ENCODE measurements at regions not wholly inside any gene's neighbourhood (a gene's known extent, or its start where the extent isn't known, plus 50 kb on each side); places are given as distances from the start of the nearest gene placed in this dataset.

DNA sequence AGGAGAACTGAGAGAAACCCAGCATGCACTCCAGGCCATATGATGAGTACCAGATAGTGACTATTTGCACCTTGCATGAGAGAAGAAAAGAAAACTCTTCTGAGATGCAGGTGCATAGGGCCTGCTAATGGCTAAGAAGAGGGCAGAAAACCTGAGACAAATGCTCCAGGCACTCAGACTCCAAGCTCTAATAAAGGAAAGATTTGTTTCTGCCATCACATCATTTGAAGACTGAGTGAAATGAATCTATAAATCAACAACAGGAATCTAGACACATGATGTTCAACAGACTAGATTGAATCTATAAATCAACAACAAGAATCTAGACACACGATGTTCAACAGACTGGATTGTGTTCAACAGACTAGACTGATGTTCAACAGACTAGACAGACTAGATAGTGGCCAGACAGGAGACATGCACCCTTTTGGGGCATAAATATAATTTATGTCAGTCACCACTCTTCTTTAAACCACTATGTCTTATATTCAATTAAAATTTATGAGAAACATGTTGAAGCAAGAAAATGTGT lies 482.7 kb upstream of the UBE2E3 start:
- Histone ChIP-seq H3K9me3 (no peaks in the 10 kb centered on the region), H3K36me3 (replicated peaks in 1 of 2; ENCODE audit: insufficient read depth in 1 of 2, low read depth in 2 of 2) (no peaks in the 10 kb centered on the region), H3K4me1 (no peaks in the 10 kb centered on the region), H3K4me3 (no peak overlapping the region), H3K27me3 (no peaks in the 10 kb centered on the region), H3K27ac (no peak overlapping the region)
- intact Hi-C loops (cut with DNase I) = no loop called here
- ATAC-seq (no peak), DNase-seq (no peak)
- 48 to 58% methylated on average over 1 of the region's 1 CpG for WGBS, 2 donors
- TF ChIP-seq, protein P1, sequence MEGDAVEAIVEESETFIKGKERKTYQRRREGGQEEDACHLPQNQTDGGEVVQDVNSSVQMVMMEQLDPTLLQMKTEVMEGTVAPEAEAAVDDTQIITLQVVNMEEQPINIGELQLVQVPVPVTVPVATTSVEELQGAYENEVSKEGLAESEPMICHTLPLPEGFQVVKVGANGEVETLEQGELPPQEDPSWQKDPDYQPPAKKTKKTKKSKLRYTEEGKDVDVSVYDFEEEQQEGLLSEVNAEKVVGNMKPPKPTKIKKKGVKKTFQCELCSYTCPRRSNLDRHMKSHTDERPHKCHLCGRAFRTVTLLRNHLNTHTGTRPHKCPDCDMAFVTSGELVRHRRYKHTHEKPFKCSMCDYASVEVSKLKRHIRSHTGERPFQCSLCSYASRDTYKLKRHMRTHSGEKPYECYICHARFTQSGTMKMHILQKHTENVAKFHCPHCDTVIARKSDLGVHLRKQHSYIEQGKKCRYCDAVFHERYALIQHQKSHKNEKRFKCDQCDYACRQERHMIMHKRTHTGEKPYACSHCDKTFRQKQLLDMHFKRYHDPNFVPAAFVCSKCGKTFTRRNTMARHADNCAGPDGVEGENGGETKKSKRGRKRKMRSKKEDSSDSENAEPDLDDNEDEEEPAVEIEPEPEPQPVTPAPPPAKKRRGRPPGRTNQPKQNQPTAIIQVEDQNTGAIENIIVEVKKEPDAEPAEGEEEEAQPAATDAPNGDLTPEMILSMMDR (IDR thresholded peaks at IDR 0.05) = no peak
- no peak for TF ChIP-seq POLR2A (IDR thresholded peaks at IDR 0.05)

DNA sequence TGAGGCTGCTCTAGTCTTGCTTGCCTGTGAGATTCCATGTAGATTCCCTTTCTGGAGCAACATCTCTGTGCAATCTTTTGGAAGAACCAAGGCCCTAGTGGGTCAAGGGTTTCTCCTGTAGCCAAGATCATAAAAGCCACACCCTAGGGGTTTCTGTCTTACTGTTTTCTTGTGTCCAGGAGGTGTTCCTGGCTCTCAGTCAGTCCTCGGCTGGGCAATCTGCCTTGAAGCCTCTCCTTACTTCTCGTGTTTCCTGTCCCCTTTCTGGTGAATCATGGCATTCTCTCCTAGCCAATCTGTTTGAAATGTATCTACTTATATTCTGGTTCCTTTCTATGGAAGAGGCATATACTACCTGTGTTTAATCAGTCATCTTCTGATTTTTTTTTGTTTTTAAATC lies 484.8 kb upstream of the UBE2E3 start:
- Histone ChIP-seq H3K27ac (no peak overlapping the region), H3K9me3 (no peaks in the 10 kb centered on the region), H3K4me3 (no peak overlapping the region), H3K4me1 (no peaks in the 10 kb centered on the region), H3K27me3 (no peaks in the 10 kb centered on the region), H3K36me3 (replicated peaks in 1 of 2; ENCODE audit: insufficient read depth in 1 of 2, low read depth in 2 of 2) (no peaks in the 10 kb centered on the region)
- intact Hi-C loops (cut with DNase I) = no loop called here
- WGBS, 2 donors = 60 to 66% methylated on average over 2 of the region's 2 CpGs
- DNase-seq (no peak), ATAC-seq (no peak)
- TF ChIP-seq, protein P1 (IDR thresholded peaks at IDR 0.05) = no peak
- no peak for TF ChIP-seq POLR2A (IDR thresholded peaks at IDR 0.05)

DNA sequence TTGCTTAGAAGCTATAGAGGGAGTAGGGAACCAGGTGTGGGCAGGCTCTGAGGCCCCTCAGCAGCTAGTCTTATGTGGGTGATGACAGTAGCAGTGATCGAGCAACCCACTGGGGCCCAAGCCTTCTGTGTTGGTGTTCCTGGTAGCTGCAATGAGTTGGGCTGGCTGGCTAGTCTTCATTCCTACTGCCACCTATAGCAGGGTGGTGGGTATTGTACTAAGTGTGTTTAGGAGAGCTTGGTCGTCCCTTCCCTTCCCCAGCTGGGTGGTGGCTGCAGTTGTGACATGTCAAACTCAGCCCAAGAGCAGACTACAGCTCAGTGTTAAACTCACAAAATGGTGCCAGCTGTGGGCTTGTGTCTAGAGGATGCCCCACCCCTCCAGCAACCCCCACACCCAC lies 486.1 kb upstream of the UBE2E3 start:
- H3K4me3 ChIP-seq = no peak overlapping the region
- H3K9me3 ChIP-seq = no peaks in the 10 kb centered on the region
- no peaks in the 10 kb centered on the region for H3K27me3 ChIP-seq
- no peak overlapping the region for H3K27ac ChIP-seq
- no peaks in the 10 kb centered on the region for H3K4me1 ChIP-seq
- WGBS, 2 donors = 58 to 79% methylated on average over 2 of the region's 2 CpGs
- intact Hi-C loops (cut with DNase I) = no loop called here
- DNase-seq (no peak), ATAC-seq (no peak)
- no peaks in the 10 kb centered on the region for H3K36me3 ChIP-seq (replicated peaks in 1 of 2; ENCODE audit: insufficient read depth in 1 of 2, low read depth in 2 of 2)
- TF ChIP-seq, protein P1 (IDR thresholded peaks at IDR 0.05) = no peak
- no peak for TF ChIP-seq POLR2A (IDR thresholded peaks at IDR 0.05)

DNA sequence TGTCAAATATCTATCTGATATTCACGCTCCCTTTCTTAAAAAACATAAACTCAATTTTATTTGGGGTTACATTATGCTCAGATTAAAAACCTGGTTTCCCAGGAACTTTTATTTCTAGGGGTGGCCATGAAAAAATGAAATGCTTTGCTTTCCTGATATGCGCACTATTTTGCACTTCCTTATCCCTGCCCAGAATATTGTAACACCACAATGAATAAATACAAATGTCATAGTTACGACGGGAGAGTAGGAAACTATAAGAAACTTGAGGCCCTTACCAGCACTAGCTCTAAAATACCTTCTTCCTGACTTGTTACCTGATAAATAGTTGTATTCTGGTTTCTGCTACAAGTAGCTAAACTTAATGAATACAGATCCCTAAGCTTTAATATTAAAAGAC lies 475.6 kb upstream of the CWC22 start:
- H3K36me3 ChIP-seq (replicated peaks in 1 of 2; ENCODE audit: insufficient read depth in 1 of 2, low read depth in 2 of 2) = no peaks in the 10 kb centered on the region
- H3K4me1 ChIP-seq = no peaks in the 10 kb centered on the region
- no peaks in the 10 kb centered on the region for H3K9me3 ChIP-seq
- TF ChIP-seq POLR2A (IDR thresholded peaks at IDR 0.05) = no peak
- H3K4me3 ChIP-seq = no peak overlapping the region
- intact Hi-C loops (cut with DNase I) = no loop called here
- no peaks in the 10 kb centered on the region for H3K27me3 ChIP-seq
- DNase-seq (no peak), ATAC-seq (no peak)
- whole genome bisulfite sequencing, 2 donors = 77 to 80% methylated on average over 4 of the region's 4 CpGs
- no peak overlapping the region for H3K27ac ChIP-seq

DNA sequence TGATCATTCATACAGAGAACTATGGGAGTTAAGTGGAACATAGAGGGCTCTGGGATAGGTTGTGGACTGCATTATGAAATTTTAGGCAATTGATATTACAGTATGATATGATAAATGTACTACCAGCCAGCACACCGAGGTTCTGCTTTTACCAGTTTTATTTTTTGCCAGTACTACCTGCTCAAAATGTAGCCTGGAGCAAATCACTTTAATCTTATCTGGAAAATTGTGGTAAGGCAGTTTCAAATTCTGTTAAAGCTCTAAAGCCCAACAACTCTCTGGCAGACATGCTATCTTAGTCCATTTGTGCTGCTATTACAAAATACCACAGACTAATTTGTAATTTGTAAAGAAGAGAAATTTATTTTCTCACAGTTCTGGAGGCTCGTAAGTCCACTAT lies 474.9 kb upstream of the CWC22 start:
- intact Hi-C loops (cut with DNase I) = no loop called here
- no peaks in the 10 kb centered on the region for H3K4me1 ChIP-seq
- no peak for ATAC-seq
- no peaks in the 10 kb centered on the region for H3K9me3 ChIP-seq
- DNase-seq = no peak
- no peaks in the 10 kb centered on the region for H3K36me3 ChIP-seq (replicated peaks in 1 of 2; ENCODE audit: insufficient read depth in 1 of 2, low read depth in 2 of 2)
- no peaks in the 10 kb centered on the region for H3K27me3 ChIP-seq
- no peak overlapping the region for H3K27ac ChIP-seq
- no peak overlapping the region for H3K4me3 ChIP-seq
- no peak for TF ChIP-seq POLR2A (IDR thresholded peaks at IDR 0.05)
- TF ChIP-seq, protein P1 (IDR thresholded peaks at IDR 0.05) = no peak
- WGBS, 2 donors = 42 to 46% methylated on average over 2 of the region's 2 CpGs
